Activated CD8-positive, alpha-beta T cell treated with anti-CD3 and anti-CD28 coated beads for 36 hours (primary cell): ENCODE measurements at regions not wholly inside any gene's neighbourhood (a gene's known extent, or its start where the extent isn't known, plus 50 kb on each side); places are given as distances from the start of the nearest gene placed in this dataset.

Experiments
- ATAC-seq: fragments of 200-7000 bp; cut with Tn5 transposase; one replicate; pipeline ENCODE4 v1.10.0; 2021; ENCODE audit warnings: mild to moderate bottlenecking, moderate library complexity
- CTCF ChIA-PET: fragments of 350-600 bp; sonication (Branson Sonifier 250); formaldehyde crosslinking; loops from one replicate; lab custom pipeline; 2021; ENCODE audit warnings: antibody characterized with exemption; lab: Charles Lee
- POLR2A ChIA-PET: fragments of 350-600 bp; sonication (Branson Sonifier 250); formaldehyde crosslinking; loops from one replicate; lab custom pipeline; 2021; ENCODE audit warnings: antibody characterized with exemption; lab: Charles Lee
- DNase-seq: peaks from one replicate; pipeline ENCODE4 v3.0.0-alpha.2; 2020
- H3K27ac Mint-ChIP-seq: one replicate; pipeline ENCODE4 v1.8.0; 2021; ENCODE audit warnings: mild to moderate bottlenecking, mixed read lengths
- H3K27me3 Mint-ChIP-seq: one replicate; pipeline ENCODE4 v1.8.0; 2021; ENCODE audit warnings: mixed read lengths
- H3K36me3 Mint-ChIP-seq: one replicate; pipeline ENCODE4 v1.8.0; 2021; ENCODE audit warnings: low read depth, mixed read lengths
- H3K4me1 Mint-ChIP-seq: one replicate; pipeline ENCODE4 v1.8.0; 2021; ENCODE audit warnings: low read depth, mixed read lengths
- H3K4me3 Mint-ChIP-seq: one replicate; pipeline ENCODE4 v1.8.0; 2021; ENCODE audit warnings: mild to moderate bottlenecking, moderate library complexity, mixed read lengths
- H3K9me3 Mint-ChIP-seq: one replicate; pipeline ENCODE4 v1.8.0; 2021; ENCODE audit warnings: mixed read lengths
- CTCF ChIP-seq: fragments of 200-600 bp; IDR thresholded peaks from one replicate; pipeline ENCODE4 v1.8.0; 2022; ENCODE audit warnings: antibody characterized with exemption, mild to moderate bottlenecking
- intact Hi-C: fragments of 100-400 bp; cut with micrococcal nuclease; formaldehyde crosslinking; loops from one replicate; pipeline ENCODE4 v1.10.0; 2022

- POLR2A ChIA-PET: interaction anchor here (0.9 to 1.5 kb wide), 3 partner anchors 273 to 275 kb away, joined by 3 to 5 read pairs (median 3); partner anchors contain the start of gene SPRY1
- Mint-ChIP-seq H3K36me3 (no peaks in the 10 kb centered on the region), H3K27me3 (peaks cover 34% of the 10 kb centered on the region), H3K27ac (no peak overlapping the region), H3K4me3 (no peak overlapping the region), H3K9me3 (no peaks in the 10 kb centered on the region), H3K4me1 (peaks cover 14% of the 10 kb centered on the region)
- ATAC-seq: peak; percentile 82
- peak; percentile 51 for DNase-seq
- CTCF ChIA-PET: interaction anchor here (1.2 to 2.4 kb wide), 3 partner anchors 10 to 1093 kb away, joined by 3 to 8 read pairs (median 5); no protein-coding TSS in a partner anchor
- intact Hi-C loops: loop anchor here (5.0 kb wide), 1 partner anchor 70 kb away; no protein-coding TSS in a partner anchor
- no peak for TF ChIP-seq CTCF
Measured at GRCh38 chr4:123671636-123672404, 275.2 kb downstream of the SPRY1 start.

GRCh38 chr4:123672987-123673386 lies 276.4 kb downstream of the SPRY1 start:
- intact Hi-C loops: loop anchor here (5.0 kb wide), 1 partner anchor 71 kb away; no protein-coding TSS in a partner anchor

GRCh38 chr4:123673971-123674370 lies 277.4 kb downstream of the SPRY1 start:
- Mint-ChIP-seq H3K9me3 (no peaks in the 10 kb centered on the region), H3K4me3 (no peak overlapping the region)
- no peak for ATAC-seq

More at GRCh38 chr4:123672987-123673386, 276.4 kb downstream of the SPRY1 start:
- no peak for DNase-seq
- CTCF ChIA-PET: no interaction called here
- no peaks in the 10 kb centered on the region for H3K9me3 Mint-ChIP-seq
- H3K4me3 Mint-ChIP-seq: no peak overlapping the region
- H3K27me3 Mint-ChIP-seq: peaks cover 34% of the 10 kb centered on the region
- H3K36me3 Mint-ChIP-seq: no peaks in the 10 kb centered on the region
- peaks cover 14% of the 10 kb centered on the region for H3K4me1 Mint-ChIP-seq
- peak; percentile 31 for ATAC-seq
- H3K27ac Mint-ChIP-seq: no peak overlapping the region
- no peak for TF ChIP-seq CTCF
- POLR2A ChIA-PET: interaction anchor here (1.0 to 1.5 kb wide), 2 partner anchors 275 to 276 kb away, joined by 3 to 5 read pairs; partner anchors contain the start of gene SPRY1

GRCh38 chr4:123674762-123675465 lies 278.3 kb downstream of the SPRY1 start:
- H3K4me1 Mint-ChIP-seq: peaks cover 14% of the 10 kb centered on the region
- no peaks in the 10 kb centered on the region for H3K36me3 Mint-ChIP-seq
- ATAC-seq (no peak), DNase-seq (no peak)
- no peak overlapping the region for H3K4me3 Mint-ChIP-seq
- H3K27ac Mint-ChIP-seq: no peak overlapping the region
- ChIA-PET CTCF (no interaction called here), POLR2A (no interaction called here)
- TF ChIP-seq CTCF: no peak
- peaks cover 34% of the 10 kb centered on the region for H3K27me3 Mint-ChIP-seq
- intact Hi-C loops: loop anchor here (5.0 kb wide), 1 partner anchor 73 kb away; no protein-coding TSS in a partner anchor
- no peaks in the 10 kb centered on the region for H3K9me3 Mint-ChIP-seq

More at GRCh38 chr4:123673971-123674370, 277.4 kb downstream of the SPRY1 start:
- ChIA-PET CTCF (no interaction called here), POLR2A (no interaction called here)
- H3K27me3 Mint-ChIP-seq: peaks cover 35% of the 10 kb centered on the region
- intact Hi-C loops: loop anchor here (5.0 kb wide), 1 partner anchor 72 kb away; no protein-coding TSS in a partner anchor
- peaks cover 14% of the 10 kb centered on the region for H3K4me1 Mint-ChIP-seq
- H3K27ac Mint-ChIP-seq: no peak overlapping the region
- no peak for DNase-seq
- no peak for TF ChIP-seq CTCF
- H3K36me3 Mint-ChIP-seq: no peaks in the 10 kb centered on the region
